Loucy (cell line): ENCODE measurements at regions not wholly inside any gene's neighbourhood (a gene's known extent, or its start where the extent isn't known, plus 50 kb on each side); places are given as distances from the start of the nearest gene placed in this dataset.

Experiments used
- H2AFZ ChIP-seq: fragments of 200-600 bp; sonication (generic); 2 replicates; pipeline ENCODE4 v1.6.0; 2016; ENCODE audit warnings: antibody characterized with exemption, mild to moderate bottlenecking, low read length, moderate library complexity
- H3F3A ChIP-seq: fragments of 200-600 bp; 2 replicates; pipeline ENCODE4 v1.6.0; 2016; ENCODE audit warnings: antibody characterized with exemption, low read depth, mild to moderate bottlenecking
- H3K27me3 ChIP-seq: fragments of 200-600 bp; sonication (generic); 2 replicates; pipeline ENCODE4 v1.6.1; 2014; ENCODE audit warnings: low read length, mild to moderate bottlenecking; ENCODE audit not compliant: insufficient read depth, poor library complexity, severe bottlenecking
- H3K36me3 ChIP-seq: fragments of 200-600 bp; sonication (generic); 2 replicates; pipeline ENCODE4 v1.6.1; 2016; ENCODE audit warnings: low read length; ENCODE audit not compliant: insufficient read depth
- H3K4me1 ChIP-seq: fragments of 200-600 bp; sonication (generic); 2 replicates; pipeline ENCODE4 v1.5.1; 2014; ENCODE audit warnings: low read length, mild to moderate bottlenecking; ENCODE audit not compliant: insufficient read depth, poor library complexity, severe bottlenecking
- H3K4me2 ChIP-seq: fragments of 200-600 bp; sonication (generic); 2 replicates; pipeline ENCODE4 v1.6.0; 2014; ENCODE audit warnings: antibody characterized with exemption, low read length, low read depth, mild to moderate bottlenecking; ENCODE audit not compliant: poor library complexity, severe bottlenecking
- H3K4me3 ChIP-seq: fragments of 200-600 bp; sonication (generic); 2 replicates; pipeline ENCODE4 v1.5.1; 2014; ENCODE audit warnings: low read length, mild to moderate bottlenecking, mixed read lengths; ENCODE audit not compliant: poor library complexity, severe bottlenecking
- H3K79me2 ChIP-seq: fragments of 200-600 bp; sonication (generic); 2 replicates; pipeline ENCODE4 v1.6.1; 2014; ENCODE audit warnings: low read length; ENCODE audit not compliant: insufficient read depth
- H3K9ac ChIP-seq: fragments of 200-600 bp; sonication (generic); 2 replicates; pipeline ENCODE4 v1.6.0; 2014; ENCODE audit warnings: mild to moderate bottlenecking, low read depth, low read length, moderate library complexity; ENCODE audit not compliant: poor library complexity, severe bottlenecking
- H3K9me2 ChIP-seq: fragments of 200-600 bp; sonication (generic); replicated peaks from 2 replicates; pipeline ENCODE4 v1.6.1; 2016; ENCODE audit warnings: low read depth, low read length, mixed read lengths
- H3K9me3 ChIP-seq: fragments of 200-600 bp; sonication (generic); 2 replicates; pipeline ENCODE4 v1.6.1; 2014; ENCODE audit warnings: mild to moderate bottlenecking, antibody characterized with exemption, low read length, low read depth; ENCODE audit not compliant: insufficient read depth
- H4K20me1 ChIP-seq: fragments of 200-600 bp; sonication (generic); 2 replicates; pipeline ENCODE4 v1.6.0; 2014; ENCODE audit warnings: antibody characterized with exemption, low read length, mild to moderate bottlenecking; ENCODE audit not compliant: insufficient read depth, poor library complexity, severe bottlenecking
- EZH2phosphoT487 ChIP-seq: fragments of 200-600 bp; IDR thresholded peaks from 2 replicates; pipeline ENCODE4 v1.6.1; 2018; ENCODE audit warnings: antibody characterized with exemption, mild to moderate bottlenecking, moderate library complexity, borderline replicate concordance
- TF ChIP-seq, protein P1 (sequence below): fragments of 200-600 bp; sonication (generic); conservative IDR thresholded peaks from 2 replicates; pipeline ENCODE4 v1.5.1; 2014; ENCODE audit warnings: mild to moderate bottlenecking, antibody characterized with exemption, low read length

GRCh38 chr16:79401782-79402181, 198.8 kb downstream of the MAF start:
- H3K9me3 ChIP-seq = no peaks in the 10 kb centered on the region
- H3K36me3 ChIP-seq = no peaks in the 10 kb centered on the region
- H3K4me3 ChIP-seq = no peak overlapping the region
- H3K27me3 ChIP-seq = no peaks in the 10 kb centered on the region
- no peaks in the 10 kb centered on the region for H3K79me2 ChIP-seq
- H4K20me1 ChIP-seq = no peaks in the 10 kb centered on the region
- H3K4me1 ChIP-seq = no peaks in the 10 kb centered on the region
- H2AFZ ChIP-seq = no peak overlapping the region
- H3F3A ChIP-seq = no peaks in the 10 kb centered on the region
- no peaks in the 10 kb centered on the region for H3K9me2 ChIP-seq
- TF ChIP-seq EZH2phosphoT487 = no peak
- TF ChIP-seq, protein P1, sequence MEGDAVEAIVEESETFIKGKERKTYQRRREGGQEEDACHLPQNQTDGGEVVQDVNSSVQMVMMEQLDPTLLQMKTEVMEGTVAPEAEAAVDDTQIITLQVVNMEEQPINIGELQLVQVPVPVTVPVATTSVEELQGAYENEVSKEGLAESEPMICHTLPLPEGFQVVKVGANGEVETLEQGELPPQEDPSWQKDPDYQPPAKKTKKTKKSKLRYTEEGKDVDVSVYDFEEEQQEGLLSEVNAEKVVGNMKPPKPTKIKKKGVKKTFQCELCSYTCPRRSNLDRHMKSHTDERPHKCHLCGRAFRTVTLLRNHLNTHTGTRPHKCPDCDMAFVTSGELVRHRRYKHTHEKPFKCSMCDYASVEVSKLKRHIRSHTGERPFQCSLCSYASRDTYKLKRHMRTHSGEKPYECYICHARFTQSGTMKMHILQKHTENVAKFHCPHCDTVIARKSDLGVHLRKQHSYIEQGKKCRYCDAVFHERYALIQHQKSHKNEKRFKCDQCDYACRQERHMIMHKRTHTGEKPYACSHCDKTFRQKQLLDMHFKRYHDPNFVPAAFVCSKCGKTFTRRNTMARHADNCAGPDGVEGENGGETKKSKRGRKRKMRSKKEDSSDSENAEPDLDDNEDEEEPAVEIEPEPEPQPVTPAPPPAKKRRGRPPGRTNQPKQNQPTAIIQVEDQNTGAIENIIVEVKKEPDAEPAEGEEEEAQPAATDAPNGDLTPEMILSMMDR = no peak
- H3K9ac ChIP-seq = no peak overlapping the region
- H3K4me2 ChIP-seq = no peak overlapping the region

DNA sequence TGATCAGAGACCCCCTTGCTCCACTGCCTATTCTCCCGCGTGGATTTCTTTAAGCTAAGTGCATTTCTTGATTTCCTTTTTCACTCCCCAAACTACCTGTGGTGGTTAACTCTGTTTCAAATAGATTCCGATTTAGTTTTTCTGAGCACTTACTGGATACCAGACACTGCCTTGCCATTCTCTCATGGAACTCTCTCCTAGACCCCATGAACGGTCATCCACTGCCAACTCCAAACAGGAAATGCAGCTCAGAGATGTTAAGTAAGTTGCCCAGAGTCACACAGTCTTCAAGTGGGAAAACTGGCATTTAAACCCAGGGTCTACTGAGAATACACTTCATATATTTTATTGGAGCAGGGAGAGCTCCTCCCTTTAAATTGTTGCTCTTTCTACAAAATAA, 199.4 kb downstream of the MAF start:
- Histone ChIP-seq H3K9me2 (no peaks in the 10 kb centered on the region), H3K9me3 (no peaks in the 10 kb centered on the region), H3K79me2 (no peaks in the 10 kb centered on the region), H3F3A (no peaks in the 10 kb centered on the region), H3K9ac (no peak overlapping the region), H3K4me2 (no peak overlapping the region), H3K4me1 (no peaks in the 10 kb centered on the region), H3K27me3 (no peaks in the 10 kb centered on the region), H4K20me1 (no peaks in the 10 kb centered on the region), H3K36me3 (no peaks in the 10 kb centered on the region), H2AFZ (no peak overlapping the region), H3K4me3 (no peak overlapping the region)
- no peak for TF ChIP-seq EZH2phosphoT487
- TF ChIP-seq, protein P1 = no peak

GRCh38 chr16:79400462-79401149, 199.9 kb downstream of the MAF start:
- H2AFZ ChIP-seq = no peak overlapping the region
- TF ChIP-seq EZH2phosphoT487 = no peak
- TF ChIP-seq, protein P1 = no peak
- H3K9me3 ChIP-seq = no peaks in the 10 kb centered on the region
- H4K20me1 ChIP-seq = no peaks in the 10 kb centered on the region
- no peaks in the 10 kb centered on the region for H3K4me1 ChIP-seq
- no peaks in the 10 kb centered on the region for H3K27me3 ChIP-seq
- no peaks in the 10 kb centered on the region for H3K36me3 ChIP-seq
- H3K4me3 ChIP-seq = no peak overlapping the region
- no peaks in the 10 kb centered on the region for H3F3A ChIP-seq
- no peaks in the 10 kb centered on the region for H3K79me2 ChIP-seq
- no peak overlapping the region for H3K9ac ChIP-seq
- no peak overlapping the region for H3K4me2 ChIP-seq
- H3K9me2 ChIP-seq = no peaks in the 10 kb centered on the region
